Neural progenitor cell (in vitro differentiated cells): ENCODE measurements at regions not wholly inside any gene's neighbourhood (a gene's known extent, or its start where the extent isn't known, plus 50 kb on each side); places are given as distances from the start of the nearest gene placed in this dataset.
A peak's percentile ranks its signal among the peaks of the same experiment; 100 is the strongest.

Experiments
- DNase-seq: peaks from one replicate; pipeline ENCODE4 v3.0.0-alpha.2; 2016; ENCODE audit warnings: low spot score
- H2AFZ ChIP-seq: fragments of 200-600 bp; sonication (generic); replicated peaks from 2 replicates; pipeline ENCODE4 v1.6.1; 2016; ENCODE audit warnings: antibody characterized with exemption
- H3F3A ChIP-seq: fragments of 200-600 bp; sonication (generic); 2 replicates; pipeline ENCODE4 v1.6.1; 2016; ENCODE audit warnings: antibody characterized with exemption, low read depth
- H3K27ac ChIP-seq: fragments of 200-600 bp; sonication (generic); 2 replicates; pipeline ENCODE4 v1.5.1; 2016; ENCODE audit warnings: mild to moderate bottlenecking
- H3K27me3 ChIP-seq: fragments of 200-600 bp; sonication (generic); 2 replicates; pipeline ENCODE4 v1.6.1; 2016; ENCODE audit warnings: mild to moderate bottlenecking, moderate library complexity
- H3K36me3 ChIP-seq: fragments of 200-600 bp; sonication (generic); 2 replicates; pipeline ENCODE4 v1.5.1; 2016
- H3K4me1 ChIP-seq: fragments of 200-600 bp; sonication (generic); 2 replicates; pipeline ENCODE4 v1.6.1; 2016; ENCODE audit warnings: mixed run types
- H3K4me2 ChIP-seq: fragments of 200-600 bp; sonication (generic); 2 replicates; pipeline ENCODE4 v1.6.1; 2016
- H3K4me3 ChIP-seq: fragments of 200-600 bp; sonication (generic); 2 replicates; pipeline ENCODE4 v1.5.1; 2016
- H3K79me2 ChIP-seq: fragments of 200-600 bp; sonication (generic); 2 replicates; pipeline ENCODE4 v1.6.1; 2016; ENCODE audit warnings: low read depth
- H3K9ac ChIP-seq: fragments of 200-600 bp; sonication (generic); 2 replicates; pipeline ENCODE4 v1.6.1; 2016
- H3K9me3 ChIP-seq: fragments of 200-600 bp; sonication (generic); 2 replicates; pipeline ENCODE4 v1.5.1; 2016; ENCODE audit warnings: low read depth
- H4K20me1 ChIP-seq: fragments of 200-600 bp; sonication (generic); 2 replicates; pipeline ENCODE4 v1.6.1; 2016; ENCODE audit warnings: low read depth
- H3K27ac Mint-ChIP-seq: 3 replicates; pipeline ENCODE4 v1.8.0; 2021; ENCODE audit warnings: mixed read lengths
- H3K27me3 Mint-ChIP-seq: 2 replicates; pipeline ENCODE4 v1.8.0; 2022; ENCODE audit warnings: low read depth, mild to moderate bottlenecking, inconsistent platforms, moderate library complexity, mixed read lengths; ENCODE audit not compliant: insufficient read depth
- H3K36me3 Mint-ChIP-seq: 3 replicates; pipeline ENCODE4 v1.8.0; 2021; ENCODE audit warnings: mixed read lengths
- H3K4me1 Mint-ChIP-seq: 3 replicates; pipeline ENCODE4 v1.8.0; 2021; ENCODE audit warnings: mixed read lengths
- H3K4me3 Mint-ChIP-seq: 3 replicates; pipeline ENCODE4 v1.8.0; 2021; ENCODE audit warnings: mild to moderate bottlenecking, moderate library complexity, mixed read lengths
- H3K9me3 Mint-ChIP-seq: 3 replicates; pipeline ENCODE4 v1.8.0; 2020; ENCODE audit warnings: mixed read lengths
- EZH2 ChIP-seq: fragments of 200-600 bp; sonication (generic); IDR thresholded peaks from 2 replicates; pipeline ENCODE4 v1.6.1; 2017; ENCODE audit warnings: antibody characterized with exemption, mild to moderate bottlenecking, moderate library complexity
- EZH2phosphoT487 ChIP-seq: fragments of 200-600 bp; sonication (generic); IDR thresholded peaks from 2 replicates; pipeline ENCODE4 v1.6.1; 2017; ENCODE audit warnings: antibody characterized with exemption
- TF ChIP-seq, protein P1 (sequence below): fragments of 200-600 bp; sonication (generic); IDR thresholded peaks from 2 replicates; pipeline ENCODE4 v1.5.1; 2017; ENCODE audit warnings: antibody characterized with exemption, mild to moderate bottlenecking

DNA sequence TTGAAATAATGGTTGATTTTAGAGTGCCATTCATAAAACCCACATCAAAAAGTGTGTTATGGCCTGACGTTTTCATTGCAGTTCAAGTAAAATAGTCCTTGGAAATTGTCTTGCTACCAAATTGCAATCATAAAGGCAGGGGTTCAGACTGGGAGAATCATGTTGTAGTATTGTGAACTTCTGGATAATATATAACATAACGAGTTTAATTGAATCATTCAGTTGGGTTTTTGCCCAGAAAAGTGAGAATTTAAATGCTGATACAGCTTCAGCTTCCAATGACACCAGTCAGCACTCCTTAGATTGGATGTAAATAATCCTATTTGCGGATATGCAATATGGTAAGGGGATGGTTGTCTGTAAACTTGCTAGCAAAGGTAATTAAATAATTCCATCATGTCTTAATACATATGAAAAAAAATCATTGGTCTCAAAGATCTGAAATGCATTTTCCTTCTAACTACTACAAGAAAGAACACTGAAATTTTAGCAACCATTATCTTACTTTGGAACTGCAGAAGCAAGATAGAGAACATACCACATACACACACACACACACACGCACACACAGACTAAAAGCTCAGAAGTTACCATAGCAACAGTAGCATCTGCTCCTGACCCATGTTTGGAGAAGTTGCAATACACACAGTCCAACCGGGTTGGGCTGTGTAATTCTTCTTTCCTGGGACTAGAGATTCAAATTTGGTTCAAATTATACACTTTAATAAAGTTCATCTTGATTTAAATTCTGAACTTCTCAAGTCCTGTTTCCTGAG is 686.2 kb upstream of the NR2F2 start:
- Histone ChIP-seq H3K27ac (no peak overlapping the region), H3K4me1 (no peaks in the 10 kb centered on the region), H3K9ac (no peak overlapping the region), H3K36me3 (no peaks in the 10 kb centered on the region), H2AFZ (no peak overlapping the region), H3K79me2 (no peaks in the 10 kb centered on the region), H3K27me3 (no peaks in the 10 kb centered on the region), H4K20me1 (no peaks in the 10 kb centered on the region), H3K4me3 (no peak overlapping the region), H3K4me2 (no peak overlapping the region), H3K9me3 (no peaks in the 10 kb centered on the region), H3F3A (no peaks in the 10 kb centered on the region)
- Mint-ChIP-seq H3K4me3 (no peak overlapping the region), H3K27ac (no peak overlapping the region), H3K9me3 (peaks cover 4% of the 10 kb centered on the region), H3K36me3 (no peaks in the 10 kb centered on the region), H3K27me3 (peaks cover 4% of the 10 kb centered on the region), H3K4me1 (no peaks in the 10 kb centered on the region)
- DNase-seq: no peak
- TF ChIP-seq EZH2: no peak
- TF ChIP-seq, protein P1, sequence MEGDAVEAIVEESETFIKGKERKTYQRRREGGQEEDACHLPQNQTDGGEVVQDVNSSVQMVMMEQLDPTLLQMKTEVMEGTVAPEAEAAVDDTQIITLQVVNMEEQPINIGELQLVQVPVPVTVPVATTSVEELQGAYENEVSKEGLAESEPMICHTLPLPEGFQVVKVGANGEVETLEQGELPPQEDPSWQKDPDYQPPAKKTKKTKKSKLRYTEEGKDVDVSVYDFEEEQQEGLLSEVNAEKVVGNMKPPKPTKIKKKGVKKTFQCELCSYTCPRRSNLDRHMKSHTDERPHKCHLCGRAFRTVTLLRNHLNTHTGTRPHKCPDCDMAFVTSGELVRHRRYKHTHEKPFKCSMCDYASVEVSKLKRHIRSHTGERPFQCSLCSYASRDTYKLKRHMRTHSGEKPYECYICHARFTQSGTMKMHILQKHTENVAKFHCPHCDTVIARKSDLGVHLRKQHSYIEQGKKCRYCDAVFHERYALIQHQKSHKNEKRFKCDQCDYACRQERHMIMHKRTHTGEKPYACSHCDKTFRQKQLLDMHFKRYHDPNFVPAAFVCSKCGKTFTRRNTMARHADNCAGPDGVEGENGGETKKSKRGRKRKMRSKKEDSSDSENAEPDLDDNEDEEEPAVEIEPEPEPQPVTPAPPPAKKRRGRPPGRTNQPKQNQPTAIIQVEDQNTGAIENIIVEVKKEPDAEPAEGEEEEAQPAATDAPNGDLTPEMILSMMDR: no peak

DNA sequence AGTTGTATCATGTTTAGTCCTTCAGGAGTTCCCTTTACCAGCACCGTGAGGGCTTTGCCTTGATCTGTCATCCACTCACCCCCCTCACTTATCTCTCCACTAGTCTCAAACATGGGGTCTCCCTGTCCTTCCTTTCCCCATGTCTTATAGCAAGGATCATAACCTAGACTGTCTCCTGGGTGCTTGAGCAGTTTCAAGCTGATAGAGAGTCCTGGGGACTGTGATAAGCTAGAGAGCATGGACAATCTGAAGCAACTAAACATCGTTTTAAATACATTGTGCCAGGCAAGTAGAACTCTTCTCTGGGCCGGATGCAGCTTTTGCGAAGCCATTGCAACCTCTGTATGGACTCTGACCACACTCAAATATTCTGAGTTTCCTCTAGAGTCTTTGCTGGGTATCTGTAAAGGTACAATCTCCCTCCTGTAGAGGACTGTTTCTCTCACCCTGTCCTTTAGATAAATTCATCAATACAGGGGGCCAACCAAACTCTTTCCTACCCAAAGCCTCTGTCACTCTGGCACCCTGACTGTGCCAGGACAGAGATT is 684.6 kb upstream of the NR2F2 start:
- H3K27me3 Mint-ChIP-seq: peaks cover 4% of the 10 kb centered on the region
- no peak overlapping the region for H3K27ac Mint-ChIP-seq
- H3K4me1 Mint-ChIP-seq: no peaks in the 10 kb centered on the region
- H3K36me3 Mint-ChIP-seq: no peaks in the 10 kb centered on the region
- H2AFZ ChIP-seq: peak overlapping the region; percentile 20
- H3K4me2 ChIP-seq: no peak overlapping the region
- no peaks in the 10 kb centered on the region for H3K79me2 ChIP-seq
- H4K20me1 ChIP-seq: no peaks in the 10 kb centered on the region
- H3K27me3 ChIP-seq: no peaks in the 10 kb centered on the region
- no peak overlapping the region for H3K4me3 Mint-ChIP-seq
- H3K36me3 ChIP-seq: no peaks in the 10 kb centered on the region
- H3K9me3 Mint-ChIP-seq: peaks cover 4% of the 10 kb centered on the region
- no peak overlapping the region for H3K27ac ChIP-seq
- no peaks in the 10 kb centered on the region for H3K4me1 ChIP-seq
- no peaks in the 10 kb centered on the region for H3F3A ChIP-seq
- H3K9me3 ChIP-seq: no peaks in the 10 kb centered on the region
- no peak overlapping the region for H3K4me3 ChIP-seq
- no peak overlapping the region for H3K9ac ChIP-seq
- TF ChIP-seq EZH2phosphoT487 (no peak), EZH2 (no peak)
- TF ChIP-seq, protein P1: no peak
- DNase-seq: no peak

- Histone ChIP-seq H3K4me2 (no peak overlapping the region), H3K79me2 (no peaks in the 10 kb centered on the region), H3K9ac (no peak overlapping the region), H3F3A (no peaks in the 10 kb centered on the region), H3K27me3 (no peaks in the 10 kb centered on the region), H2AFZ (no peak overlapping the region), H3K4me3 (no peak overlapping the region), H3K36me3 (no peaks in the 10 kb centered on the region), H3K9me3 (no peaks in the 10 kb centered on the region), H3K27ac (no peak overlapping the region), H3K4me1 (no peaks in the 10 kb centered on the region), H4K20me1 (no peaks in the 10 kb centered on the region)
- Mint-ChIP-seq H3K9me3 (peaks cover 4% of the 10 kb centered on the region), H3K27me3 (peaks cover 3% of the 10 kb centered on the region), H3K36me3 (no peaks in the 10 kb centered on the region), H3K4me3 (no peak overlapping the region), H3K4me1 (no peaks in the 10 kb centered on the region), H3K27ac (no peak overlapping the region)
- DNase-seq: no peak
- no peak for TF ChIP-seq EZH2
- no peak for TF ChIP-seq EZH2phosphoT487
- TF ChIP-seq, protein P1: no peak
These were observed 683.8 kb upstream of the NR2F2 start for GRCh38 chr15:95646484-95647273.
